NCI-H2081 (cell line): ENCODE measurements at regions not wholly inside any gene's neighbourhood (a gene's known extent, or its start where the extent isn't known, plus 50 kb on each side); places are given as distances from the start of the nearest gene placed in this dataset.
"Not testable (repeated sequence)": the region's sequence is repeated elsewhere in the genome, so short reads cannot be mapped to it uniquely, and the experiment has no call there.

Experiments used
- DNase-seq, 2 experiments: peaks; one replicate each; lab custom pipeline; 2025; lab: John Stamatoyannopoulos, UW

DNA sequence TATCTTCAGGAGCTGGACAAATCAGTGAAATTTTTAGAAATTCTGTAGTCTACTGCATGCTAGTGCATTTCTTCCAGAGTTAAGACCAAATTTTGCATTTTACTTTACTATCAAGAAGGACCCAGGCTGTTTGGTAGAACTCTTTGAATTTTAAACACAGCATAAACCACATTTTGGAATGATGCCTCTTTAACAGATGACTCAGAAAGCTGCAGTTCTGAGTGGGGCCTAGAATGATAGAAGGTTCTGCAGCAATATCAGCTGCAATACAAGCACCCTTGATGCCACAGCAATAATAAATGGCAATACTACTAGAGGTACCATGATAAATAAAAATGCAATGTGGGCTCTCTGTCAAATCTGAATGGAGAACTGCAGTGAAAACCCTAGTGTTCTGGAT lies 198.7 kb downstream of the TMA16 start:
- no peak for DNase-seq

DNA sequence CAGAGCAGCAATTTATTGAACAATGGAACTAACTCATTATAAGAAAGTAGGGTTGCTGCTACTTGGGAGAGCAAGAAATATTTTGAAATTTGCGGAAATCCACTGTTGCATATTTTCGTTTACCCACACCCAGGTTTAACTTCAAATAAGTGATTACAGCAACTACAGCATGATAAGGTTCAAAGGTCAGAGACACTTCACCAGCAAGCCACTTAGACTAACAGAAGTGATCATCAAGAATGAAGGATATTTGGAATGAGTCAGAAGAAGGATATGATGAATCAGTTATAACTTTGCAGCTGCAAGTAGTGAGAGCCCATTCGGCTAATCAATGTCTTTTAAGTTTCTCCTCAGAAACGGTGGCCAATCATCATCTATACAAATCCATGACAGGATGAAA lies 199.3 kb downstream of the TMA16 start:
- DNase-seq: no peak

DNA sequence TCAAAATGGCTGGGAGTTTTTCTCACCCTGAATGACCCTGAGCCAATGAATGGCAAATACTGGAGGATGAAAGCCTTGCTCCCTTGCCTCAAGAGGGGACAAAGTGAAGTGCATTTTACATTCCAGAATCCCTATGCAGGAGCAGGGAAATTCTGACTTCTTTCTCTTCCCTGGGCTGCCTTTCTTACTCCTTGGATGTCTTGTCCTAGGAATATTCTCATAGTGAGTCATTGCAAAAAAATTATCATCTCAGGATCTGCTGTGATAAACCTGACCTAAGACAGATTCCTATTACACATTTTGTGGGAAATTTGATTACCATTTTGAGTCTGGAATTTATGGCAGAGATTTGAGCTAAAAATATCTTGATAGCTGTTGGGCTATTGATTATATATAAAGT lies 199.9 kb downstream of the TMA16 start:
- no peak for DNase-seq

DNA sequence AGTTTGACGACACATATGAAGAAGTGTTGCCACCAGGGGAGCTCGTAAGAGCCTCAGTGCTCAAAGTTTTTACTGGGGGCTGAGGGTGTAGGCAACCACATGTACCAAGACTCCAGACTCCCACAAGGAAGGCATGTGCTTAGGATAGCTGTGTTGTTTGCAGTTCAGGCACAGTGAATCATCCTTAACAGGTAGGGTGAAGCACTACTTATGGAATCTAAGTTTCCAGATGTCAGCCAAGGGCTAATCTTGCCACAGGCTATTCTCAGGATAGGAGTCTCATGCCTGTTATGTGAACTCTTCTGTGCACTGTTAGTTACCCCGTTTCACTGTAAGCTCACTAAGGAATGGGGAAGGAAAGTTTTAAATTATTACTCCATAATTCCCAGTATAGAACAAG lies 202.6 kb downstream of the TMA16 start:
- DNase-seq: no peak

DNA sequence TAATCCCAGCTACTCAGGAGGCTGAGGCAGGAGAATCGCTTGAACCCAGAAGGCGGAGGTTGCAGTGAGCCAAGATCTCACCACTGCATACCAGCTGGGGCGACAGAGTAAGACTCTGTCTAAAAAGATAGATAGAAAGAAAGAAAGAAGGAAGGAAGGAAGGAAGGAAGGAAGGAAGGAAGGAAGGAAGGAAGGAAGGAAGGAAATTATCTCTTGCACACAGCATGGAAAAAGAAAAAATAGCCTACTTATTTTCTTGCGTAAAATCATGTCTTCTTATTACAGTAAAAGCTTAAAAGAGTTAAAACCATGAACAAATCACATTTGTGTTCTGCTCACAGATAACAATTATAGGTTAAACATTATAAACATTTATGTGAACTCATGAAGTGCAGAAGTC lies 205.9 kb downstream of the TMA16 start:
- not testable (repeated sequence) for DNase-seq

DNA sequence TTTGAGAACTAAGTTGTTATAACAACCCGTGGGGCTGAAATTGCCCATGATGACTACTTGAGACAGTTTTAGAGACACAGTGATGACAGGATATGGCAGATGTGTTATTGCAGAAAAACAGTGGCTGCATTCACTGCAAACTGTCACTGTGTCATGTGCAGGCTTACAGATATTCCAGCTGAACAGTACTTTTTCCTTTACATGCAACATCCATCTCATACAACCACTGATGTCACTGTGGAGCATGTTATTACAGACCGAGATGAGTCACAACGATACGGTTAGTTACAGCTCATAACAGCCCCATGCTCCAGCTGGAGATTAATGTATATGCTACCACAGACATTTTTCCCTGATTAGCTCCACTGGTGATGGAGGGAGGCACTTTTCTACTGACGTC lies 207.4 kb downstream of the TMA16 start:
- DNase-seq: peak; percentile 7 to 48

DNA sequence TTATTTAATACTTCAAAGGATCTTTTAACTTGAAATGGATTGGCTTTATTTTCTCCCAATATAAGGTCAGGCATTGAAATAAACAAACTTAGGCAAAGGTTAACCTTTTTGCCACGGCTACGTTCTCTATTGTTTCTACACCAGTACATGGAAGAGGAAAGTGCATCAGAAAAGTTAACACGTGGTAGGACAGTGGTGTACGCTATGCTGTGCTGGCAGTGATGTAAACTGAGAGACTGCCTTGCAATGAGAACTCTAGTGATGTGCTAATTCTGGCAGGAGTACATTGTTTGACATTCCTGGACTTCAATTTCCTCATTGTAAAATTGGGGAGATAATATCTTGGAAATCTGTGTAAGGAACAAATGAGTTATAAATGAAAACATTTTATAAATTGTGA lies 208.2 kb downstream of the TMA16 start:
- no peak for DNase-seq

DNA sequence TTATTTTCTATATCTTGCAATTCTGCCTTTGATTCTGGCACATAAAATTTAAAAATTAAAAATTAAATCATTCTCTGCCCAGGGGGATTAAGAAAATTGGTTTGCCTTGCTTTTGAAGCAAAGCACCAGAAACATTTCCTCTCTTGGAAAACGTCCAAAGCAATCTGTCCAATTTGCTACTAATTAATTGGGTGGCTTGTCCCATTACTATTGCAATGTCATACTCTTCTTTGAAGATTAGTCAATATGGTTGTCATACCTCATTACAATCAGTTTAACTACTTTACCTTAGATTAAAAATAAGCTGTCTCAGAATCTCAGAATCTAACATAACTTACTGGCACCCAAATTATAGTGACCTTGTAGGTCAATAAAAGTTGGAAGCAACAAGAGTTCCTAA lies 208.8 kb downstream of the TMA16 start:
- DNase-seq: no peak

DNA sequence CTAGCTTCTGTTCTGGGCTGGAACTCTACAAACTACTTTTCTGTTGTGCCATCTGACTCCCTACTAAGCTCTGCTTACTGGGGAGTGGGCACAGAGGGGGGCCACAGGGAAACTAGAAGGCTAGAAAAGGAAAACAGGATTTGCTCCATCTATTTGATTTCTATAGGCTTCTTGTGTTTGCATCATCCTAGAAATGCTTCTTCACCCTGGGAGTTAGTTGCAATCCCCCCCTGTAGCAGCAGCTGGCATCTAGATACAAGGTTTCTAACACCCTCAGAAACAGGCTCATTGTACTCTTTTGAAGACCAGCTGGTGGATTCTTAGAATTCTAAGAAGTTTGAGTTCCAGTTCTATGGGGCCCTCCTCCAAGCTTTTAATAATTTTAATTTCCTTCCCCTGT lies 213.4 kb downstream of the TMA16 start:
- DNase-seq: no peak

DNA sequence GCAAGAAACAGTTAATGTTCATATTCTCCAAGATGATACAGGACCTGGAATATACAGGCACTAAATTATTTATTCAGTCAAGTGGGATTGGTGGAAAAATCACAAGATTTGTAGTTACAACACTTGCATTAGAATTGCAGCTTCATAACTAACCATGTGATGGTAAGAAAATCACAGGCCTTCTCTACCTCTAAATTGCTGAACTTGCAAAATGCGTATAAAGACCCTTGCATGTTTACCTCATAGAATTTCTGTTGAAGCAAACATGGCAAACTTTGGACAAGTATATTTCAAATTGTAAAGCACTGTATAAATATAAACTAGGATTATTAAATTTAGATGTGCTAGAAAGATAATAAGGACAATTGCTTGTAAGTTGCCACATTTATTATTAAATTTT lies 215.1 kb downstream of the TMA16 start:
- DNase-seq: no peak

DNA sequence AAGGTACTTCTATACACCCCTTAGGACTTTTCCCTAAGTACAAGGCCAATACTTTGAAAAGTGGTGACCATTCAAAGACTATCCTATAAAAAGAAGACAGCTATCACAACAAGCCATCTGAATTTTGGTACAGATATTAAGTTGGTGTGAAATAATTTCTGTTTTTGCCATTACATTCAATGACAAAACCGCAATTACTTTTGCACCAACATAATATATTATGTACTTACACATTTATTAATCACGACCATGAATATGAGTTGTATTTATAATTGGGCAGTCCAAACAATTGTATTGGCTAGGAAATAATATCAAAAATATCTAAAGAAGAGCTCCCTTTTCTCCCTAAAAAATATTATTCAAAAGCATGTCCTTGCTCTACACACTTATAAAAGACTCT lies 215.7 kb downstream of the TMA16 start:
- no peak for DNase-seq

DNA sequence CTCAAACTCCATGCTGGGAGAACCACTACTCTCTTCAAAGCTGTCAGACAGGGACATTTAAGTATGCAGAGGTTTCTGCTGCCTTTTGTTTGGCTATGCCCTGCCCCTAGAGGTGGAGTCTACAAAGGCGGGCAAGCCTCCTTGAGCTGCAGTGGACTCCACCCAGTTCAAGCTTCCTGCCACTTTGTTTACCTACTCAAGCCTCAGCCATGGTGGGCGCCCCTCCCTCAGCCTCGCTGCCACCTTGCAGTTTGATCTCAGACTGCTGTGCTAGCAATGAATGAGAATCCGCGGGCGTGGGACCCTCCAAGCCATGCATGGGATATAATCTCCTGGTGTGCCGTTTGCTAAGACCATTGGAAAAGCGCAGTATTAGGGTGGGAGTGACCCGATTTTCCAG lies 230.0 kb downstream of the TMA16 start:
- DNase-seq: not testable (repeated sequence)

DNA sequence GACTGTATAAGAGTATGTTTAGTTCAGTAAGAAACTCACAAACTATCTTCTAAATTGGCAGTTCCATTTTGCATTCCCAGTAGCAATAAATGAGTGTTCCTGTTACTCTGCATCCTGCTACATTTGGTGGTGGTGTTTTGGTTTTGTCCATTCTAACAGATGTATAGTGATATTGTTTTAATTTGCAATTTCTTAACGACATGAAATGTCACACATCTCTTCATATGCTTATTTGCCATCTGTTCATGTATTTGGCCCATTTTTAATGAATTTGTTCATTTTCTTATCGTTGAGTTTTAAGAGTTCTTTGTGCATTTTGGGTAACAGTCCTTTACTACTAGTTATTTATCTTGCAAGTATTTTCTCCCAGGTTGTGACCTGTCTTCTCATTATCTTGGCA lies 232.2 kb downstream of the TMA16 start:
- no peak for DNase-seq

DNA sequence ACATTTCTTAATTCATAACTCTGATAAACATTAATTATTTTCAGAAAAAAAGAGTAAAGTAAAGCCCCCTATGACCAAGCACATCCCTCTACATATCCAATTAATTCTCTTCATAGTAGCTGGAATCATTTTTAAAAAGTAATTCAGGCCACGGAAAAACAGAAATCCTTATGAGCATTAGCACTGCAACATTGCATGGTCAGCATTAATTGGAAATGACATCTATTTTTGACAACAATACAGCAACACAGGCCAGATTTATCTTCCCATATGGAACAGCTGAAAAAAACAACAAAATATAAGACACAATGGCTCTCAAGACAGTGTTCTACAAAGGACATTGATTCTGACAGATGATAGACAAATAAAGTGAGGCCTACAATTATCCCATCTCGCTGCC lies 236.6 kb downstream of the TMA16 start:
- no peak for DNase-seq

DNA sequence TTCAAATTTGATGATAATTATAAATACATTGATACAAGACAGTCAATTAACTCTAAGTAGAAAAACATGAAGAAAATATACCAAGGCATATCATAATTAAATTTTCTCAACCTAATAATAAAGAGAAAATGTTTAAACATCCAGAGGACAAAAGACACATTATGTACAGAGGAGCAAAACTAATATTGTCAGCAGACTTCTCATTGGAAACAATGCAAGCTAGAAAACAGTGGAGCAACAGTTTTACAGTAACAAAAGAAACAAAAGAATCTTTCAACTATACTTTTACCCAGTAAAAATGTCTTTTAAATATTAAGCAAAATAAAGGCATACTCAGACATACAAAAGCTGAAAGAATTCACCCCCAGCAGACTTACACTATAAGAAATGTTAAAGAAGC lies 238.0 kb downstream of the TMA16 start:
- DNase-seq: no peak

DNA sequence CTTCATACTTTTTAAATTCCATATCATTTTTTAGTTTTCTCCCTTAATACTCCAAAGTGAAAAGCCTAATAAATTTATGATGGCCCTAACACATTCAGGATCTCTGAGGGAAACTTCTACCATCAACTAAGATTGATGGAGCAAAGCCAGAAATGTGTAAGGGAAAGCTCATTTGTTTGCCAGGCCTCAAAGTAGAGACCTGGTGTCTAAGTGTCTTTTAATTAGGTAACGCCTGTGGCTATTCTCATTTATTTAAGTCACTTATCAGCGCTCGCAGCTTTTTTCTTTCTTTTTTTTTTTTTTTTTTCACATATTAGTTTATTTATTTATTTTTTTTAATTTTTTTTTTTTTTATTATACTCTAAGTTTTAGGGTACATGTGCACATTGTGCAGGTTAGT lies 242.4 kb downstream of the TMA16 start:
- peak in 1 of 2 experiments; percentile 14 for DNase-seq

DNA sequence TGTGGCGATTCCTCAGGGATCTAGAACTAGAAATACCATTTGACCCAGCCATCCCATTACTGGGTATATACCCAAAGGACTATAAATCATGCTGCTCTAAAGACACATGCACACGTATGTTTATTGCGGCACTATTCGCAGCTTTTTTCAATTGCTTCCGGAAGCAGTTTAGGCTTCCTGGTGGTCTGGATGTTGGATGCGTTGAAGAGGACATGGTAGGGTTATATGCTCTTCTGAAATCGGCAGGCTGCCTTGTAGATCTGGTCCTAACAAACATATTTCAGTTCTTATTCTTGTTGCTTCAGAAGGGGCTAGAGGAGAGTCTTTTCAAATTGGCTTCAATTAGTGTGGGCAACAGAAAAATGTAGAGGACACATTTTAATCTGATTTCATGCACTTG lies 243.4 kb downstream of the TMA16 start:
- not testable (repeated sequence) for DNase-seq

DNA sequence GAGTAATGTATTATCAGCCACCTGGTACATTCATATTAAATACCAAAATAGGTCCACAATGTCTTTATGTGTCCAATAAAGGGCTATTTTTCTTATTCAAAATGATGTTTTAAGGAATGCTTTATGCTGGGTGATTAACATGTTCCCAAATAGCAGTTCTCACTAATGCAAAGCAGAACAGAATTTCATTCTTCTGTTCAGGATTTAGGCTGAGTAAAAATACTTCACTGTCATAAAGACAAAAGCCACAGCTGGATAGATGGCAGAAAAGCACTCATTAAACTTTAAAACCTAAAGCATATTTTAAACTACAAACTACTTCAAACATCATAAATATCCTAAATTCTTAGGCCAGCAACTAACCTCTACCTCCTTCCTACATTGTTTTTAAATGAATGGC lies 244.0 kb downstream of the TMA16 start:
- no peak for DNase-seq

DNA sequence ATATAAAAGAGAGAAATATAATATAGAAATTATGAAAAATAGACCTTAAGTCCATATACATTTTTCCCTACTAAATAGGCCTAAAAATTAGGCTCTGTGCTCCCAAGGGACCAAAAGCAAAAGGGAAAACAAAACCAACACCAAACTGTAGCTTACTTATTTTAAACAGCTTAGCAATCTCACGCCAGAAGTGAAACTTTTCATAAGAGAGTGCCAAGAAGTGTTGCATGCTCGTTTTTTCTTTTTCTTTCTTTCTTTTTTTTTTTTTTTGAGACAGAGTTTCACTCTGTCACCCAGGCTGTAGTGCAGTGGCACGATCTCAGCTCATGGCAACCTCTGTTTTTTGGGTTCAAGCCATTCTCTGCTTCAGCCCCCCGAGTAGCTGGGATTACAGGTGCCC lies 250.4 kb downstream of the TMA16 start:
- no peak for DNase-seq

DNA sequence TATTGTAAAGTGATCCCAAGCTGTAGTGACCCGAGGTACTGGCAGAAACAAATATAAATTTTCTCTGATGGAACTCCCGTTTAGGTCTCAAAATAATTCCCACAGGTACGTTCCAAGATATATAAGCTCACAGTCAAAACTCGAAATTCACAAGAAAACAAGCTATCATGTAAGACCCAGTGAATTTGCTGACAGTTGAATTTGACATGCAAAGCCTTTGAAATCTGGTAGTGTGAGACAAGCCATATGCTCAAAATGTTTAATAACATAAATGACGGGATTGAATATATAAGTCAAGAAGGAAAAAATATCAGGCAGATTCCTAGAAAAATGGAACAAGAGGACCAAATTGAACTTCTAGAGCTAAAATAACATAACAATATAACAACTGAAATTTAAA lies 252.8 kb downstream of the TMA16 start:
- no peak for DNase-seq

DNA sequence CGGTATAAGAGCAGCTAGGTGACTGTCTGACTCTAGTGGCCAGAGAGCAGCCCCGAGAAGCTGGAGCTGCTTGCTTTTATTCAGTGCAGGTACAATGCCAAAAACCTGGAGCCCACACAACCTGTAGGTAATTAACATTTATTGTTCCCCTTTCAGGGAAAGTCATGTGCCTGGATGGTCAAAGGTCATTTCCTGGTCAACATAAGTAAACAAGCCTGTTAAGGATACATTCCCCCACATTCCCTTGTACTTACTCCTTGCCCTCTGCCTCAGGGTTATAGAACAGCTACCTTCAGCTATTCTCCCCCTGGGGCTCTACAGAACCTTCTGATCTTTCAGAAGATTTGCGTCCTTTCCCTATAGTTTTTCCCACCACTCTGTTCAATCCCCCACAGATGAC lies 253.4 kb downstream of the TMA16 start:
- DNase-seq: no peak

DNA sequence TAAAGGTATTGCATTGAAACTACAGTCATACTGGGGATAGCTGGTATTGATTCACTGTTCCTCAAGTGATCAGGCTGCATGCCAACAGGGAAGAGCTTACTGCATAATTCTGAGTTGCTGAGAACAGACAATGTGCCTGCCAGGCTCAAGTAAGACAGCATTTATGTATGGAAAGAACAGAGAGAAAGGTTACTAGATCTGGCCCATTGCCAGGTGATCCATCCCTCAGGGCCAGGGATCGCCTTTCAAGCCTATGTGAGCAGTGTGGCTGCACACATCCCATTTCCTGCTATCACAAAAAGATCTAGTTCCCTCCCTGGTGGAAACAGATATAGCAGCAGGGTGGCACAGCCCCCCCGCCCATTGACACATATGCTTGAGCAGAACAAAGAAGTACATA lies 254.0 kb downstream of the TMA16 start:
- peak; percentile 70 to 90 for DNase-seq

DNA sequence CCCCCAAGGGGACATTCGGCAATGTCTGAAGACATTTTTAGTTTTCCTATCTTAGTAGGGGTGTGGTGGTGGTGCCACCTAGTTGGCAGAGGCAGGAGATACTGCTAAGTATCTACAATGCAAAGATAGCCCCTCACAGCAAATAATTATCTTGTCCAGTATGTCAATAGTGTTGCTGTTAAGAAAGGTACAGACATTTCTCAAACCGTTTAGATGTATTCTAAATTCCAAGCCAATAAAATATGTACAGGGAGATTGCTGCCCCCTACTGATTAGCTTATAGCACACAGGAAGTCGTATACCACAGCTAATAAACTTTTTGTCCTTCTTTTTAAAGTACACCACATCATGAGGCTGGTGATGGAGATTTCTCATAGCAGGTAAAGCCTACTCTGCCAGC lies 260.5 kb downstream of the TMA16 start:
- peak in 1 of 2 experiments; percentile 24 for DNase-seq

DNA sequence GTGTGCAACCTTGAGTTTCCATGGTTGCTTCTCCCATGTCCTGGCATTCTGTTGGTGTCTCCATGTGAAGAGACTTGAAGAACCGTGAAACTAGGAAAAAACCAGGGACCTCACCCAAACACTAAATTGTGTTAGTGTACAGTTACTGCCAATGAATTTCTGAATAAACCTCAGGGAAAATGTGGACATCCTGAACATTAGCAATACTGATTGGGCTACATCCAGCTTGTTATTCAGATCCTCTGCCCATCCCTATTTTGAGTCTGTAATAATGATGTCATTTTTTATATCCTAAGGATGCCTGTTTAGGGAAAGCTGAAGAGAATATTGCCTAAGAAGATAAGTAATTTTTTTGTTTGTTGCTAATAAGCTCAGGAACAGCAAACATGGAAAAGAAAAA lies 262.7 kb downstream of the TMA16 start:
- no peak for DNase-seq

DNA sequence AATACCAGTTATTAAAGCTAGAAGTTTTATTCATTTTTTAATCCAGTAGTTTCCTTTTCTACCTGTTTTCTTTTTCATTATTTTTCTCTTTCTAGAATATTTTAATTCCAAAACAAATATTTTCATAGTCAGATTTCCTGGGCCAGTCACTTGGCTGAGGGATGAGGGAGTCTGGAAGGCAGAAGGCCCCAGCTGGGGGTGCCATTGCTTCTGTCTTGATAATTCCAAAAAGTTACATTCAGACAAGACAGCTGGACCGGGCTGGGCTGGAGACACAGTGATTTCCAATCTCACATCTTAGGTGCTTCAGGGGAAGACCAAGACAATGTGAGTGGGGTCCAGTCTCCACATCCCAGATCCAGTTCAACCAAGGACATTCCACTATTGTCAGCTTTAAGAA lies 263.5 kb downstream of the TMA16 start:
- no peak for DNase-seq
